Keratinocyte (primary cell): ENCODE measurements at regions not wholly inside any gene's neighbourhood (a gene's known extent, or its start where the extent isn't known, plus 50 kb on each side); places are given as distances from the start of the nearest gene placed in this dataset.

Source experiments
- DNase-seq: peaks from one replicate; pipeline ENCODE4 v3.0.0-alpha.2; 2011; ENCODE audit warnings: low read depth, missing footprints, low spot score
- FAIRE-seq: peaks from 2 replicates; lab custom pipeline; 2011; peaks lifted over from hg19 to GRCh38; lab: Jason Lieb, UNC
- H2AFZ ChIP-seq: 2 replicates; pipeline ENCODE4 v1.6.0; 2012; ENCODE audit warnings: low read length, control low read depth, inconsistent platforms; ENCODE audit not compliant: control insufficient read depth
- H3K27ac ChIP-seq: 2 replicates; pipeline ENCODE4 v1.5.1; 2011; ENCODE audit warnings: low read length; ENCODE audit not compliant: control insufficient read depth, insufficient read depth
- H3K27me3 ChIP-seq: 3 replicates; pipeline ENCODE4 v1.6.0; 2011; ENCODE audit warnings: low read length; ENCODE audit not compliant: control insufficient read depth, insufficient read depth; ENCODE audit errors: extremely low read depth
- H3K36me3 ChIP-seq, 2 experiments: 2 replicates in 1 of 2; 3 replicates in 1 of 2; pipeline ENCODE4 v1.5.1; 2011; ENCODE audit warnings: low read length in 2 of 2, mild to moderate bottlenecking in 1 of 2; ENCODE audit not compliant: control insufficient read depth in 2 of 2, insufficient read depth in 2 of 2; ENCODE audit errors: extremely low read depth in 1 of 2
- H3K4me1 ChIP-seq: 3 replicates; pipeline ENCODE4 v1.5.1; 2011; ENCODE audit warnings: low read length; ENCODE audit not compliant: control insufficient read depth, insufficient read depth; ENCODE audit errors: extremely low read depth
- H3K4me2 ChIP-seq: 3 replicates; pipeline ENCODE4 v1.6.0; 2011; ENCODE audit warnings: low read depth, low read length; ENCODE audit not compliant: control insufficient read depth, insufficient read depth; ENCODE audit errors: extremely low read depth
- H3K4me3 ChIP-seq, 3 experiments: fragments of 200-600 bp in 1 of 3; sonication (generic) in 1 of 3; 2 replicates in 2 of 3; 3 replicates in 1 of 3; pipeline ENCODE4 v1.5.1; 2011 to 2016; ENCODE audit warnings: low read length in 3 of 3, mild to moderate bottlenecking in 3 of 3, control low read depth in 2 of 3, inconsistent platforms in 1 of 3, low read depth in 1 of 3, mixed read lengths in 1 of 3, mixed run types in 1 of 3, moderate library complexity in 1 of 3; ENCODE audit not compliant: control insufficient read depth in 2 of 3, insufficient read depth in 2 of 3; ENCODE audit errors: extremely low read depth in 1 of 3
- H3K79me2 ChIP-seq: 2 replicates; pipeline ENCODE4 v1.6.0; 2012; ENCODE audit warnings: low read length; ENCODE audit not compliant: control insufficient read depth, insufficient read depth
- H3K9ac ChIP-seq: 3 replicates; pipeline ENCODE4 v1.6.0; 2011; ENCODE audit warnings: low read length; ENCODE audit not compliant: control insufficient read depth, insufficient read depth; ENCODE audit errors: extremely low read depth
- H3K9me1 ChIP-seq: 3 replicates; pipeline ENCODE4 v1.6.0; 2011; ENCODE audit warnings: low read length; ENCODE audit not compliant: control insufficient read depth, insufficient read depth; ENCODE audit errors: extremely low read depth
- H3K9me3 ChIP-seq: 2 replicates; pipeline ENCODE4 v1.5.1; 2012; ENCODE audit warnings: low read depth, low read length; ENCODE audit not compliant: control insufficient read depth
- H4K20me1 ChIP-seq: 3 replicates; pipeline ENCODE4 v1.6.0; 2011; ENCODE audit warnings: low read length; ENCODE audit not compliant: control insufficient read depth, insufficient read depth; ENCODE audit errors: extremely low read depth
- EZH2 ChIP-seq: IDR thresholded peaks from one replicate; pipeline ENCODE4 v1.6.1; 2012; ENCODE audit warnings: inconsistent platforms, mild to moderate bottlenecking, low read length, moderate library complexity
- dilution Hi-C: fragments of 300-500 bp; cut with MboI; formaldehyde crosslinking; loops from one replicate; pipeline ENCODE4 v1.7.0; 2020; ENCODE audit warnings: low sequenced_read_pairs; ENCODE audit not compliant: extremely low pct_ligation_motif_present
- TF ChIP-seq, protein P1 (sequence below), 3 experiments: IDR thresholded peaks in 1 of 3; conservative IDR thresholded peaks in 1 of 3; optimal IDR thresholded peaks in 1 of 3; 2 replicates in 2 of 3; 3 replicates in 1 of 3; pipeline versions ENCODE3 to v1.5.1; 2011; ENCODE audit warnings: low read length in 3 of 3, mild to moderate bottlenecking in 3 of 3, moderate library complexity in 2 of 3, control low read depth in 1 of 3, inconsistent platforms in 1 of 3; ENCODE audit not compliant: insufficient read depth in 2 of 3; ENCODE audit errors: extremely low read depth in 1 of 3

DNA sequence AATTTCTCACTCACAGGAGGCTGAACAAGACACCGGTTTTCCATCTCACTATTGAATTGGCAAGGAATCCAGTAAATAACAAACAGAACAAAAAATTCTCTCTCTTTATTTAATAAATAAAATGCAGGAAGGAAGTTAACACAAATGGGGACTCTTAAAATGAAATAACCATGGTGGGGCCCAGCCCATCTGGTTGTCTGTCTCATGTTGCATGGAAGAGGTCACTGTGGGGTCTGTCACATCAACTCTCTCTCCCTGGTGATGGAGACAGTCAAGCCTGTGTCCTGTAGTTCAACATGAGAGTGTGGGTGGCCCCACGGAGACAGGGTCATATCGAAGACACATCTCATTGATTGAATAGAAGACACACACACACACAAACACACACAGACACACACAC is 297.7 kb downstream of the IRX2 start:
- no peak overlapping the region for H3K4me3 ChIP-seq
- H3K9me1 ChIP-seq = no peaks in the 10 kb centered on the region
- no peak overlapping the region for H3K27ac ChIP-seq
- no peak for DNase-seq
- H3K4me2 ChIP-seq = no peak overlapping the region
- no peaks in the 10 kb centered on the region for H4K20me1 ChIP-seq
- no peaks in the 10 kb centered on the region for H3K79me2 ChIP-seq
- TF ChIP-seq, protein P1, sequence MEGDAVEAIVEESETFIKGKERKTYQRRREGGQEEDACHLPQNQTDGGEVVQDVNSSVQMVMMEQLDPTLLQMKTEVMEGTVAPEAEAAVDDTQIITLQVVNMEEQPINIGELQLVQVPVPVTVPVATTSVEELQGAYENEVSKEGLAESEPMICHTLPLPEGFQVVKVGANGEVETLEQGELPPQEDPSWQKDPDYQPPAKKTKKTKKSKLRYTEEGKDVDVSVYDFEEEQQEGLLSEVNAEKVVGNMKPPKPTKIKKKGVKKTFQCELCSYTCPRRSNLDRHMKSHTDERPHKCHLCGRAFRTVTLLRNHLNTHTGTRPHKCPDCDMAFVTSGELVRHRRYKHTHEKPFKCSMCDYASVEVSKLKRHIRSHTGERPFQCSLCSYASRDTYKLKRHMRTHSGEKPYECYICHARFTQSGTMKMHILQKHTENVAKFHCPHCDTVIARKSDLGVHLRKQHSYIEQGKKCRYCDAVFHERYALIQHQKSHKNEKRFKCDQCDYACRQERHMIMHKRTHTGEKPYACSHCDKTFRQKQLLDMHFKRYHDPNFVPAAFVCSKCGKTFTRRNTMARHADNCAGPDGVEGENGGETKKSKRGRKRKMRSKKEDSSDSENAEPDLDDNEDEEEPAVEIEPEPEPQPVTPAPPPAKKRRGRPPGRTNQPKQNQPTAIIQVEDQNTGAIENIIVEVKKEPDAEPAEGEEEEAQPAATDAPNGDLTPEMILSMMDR (optimal IDR thresholded peaks at IDR 0.05 in 1 of 3, IDR thresholded peaks at IDR 0.05 in 1 of 3, conservative IDR thresholded peaks at IDR 0.05 in 1 of 3; ENCODE audit: extremely low read depth in 1 of 3, insufficient read depth in 2 of 3, low read length in 3 of 3) = no peak
- no peak for TF ChIP-seq EZH2
- FAIRE-seq = no peak
- no peaks in the 10 kb centered on the region for H3K36me3 ChIP-seq
- no peaks in the 10 kb centered on the region for H3K27me3 ChIP-seq
- no peak overlapping the region for H3K9ac ChIP-seq
- dilution Hi-C loops = no loop called here
- H3K4me1 ChIP-seq = no peaks in the 10 kb centered on the region
- no peak overlapping the region for H2AFZ ChIP-seq
- peaks cover 4% of the 10 kb centered on the region for H3K9me3 ChIP-seq

DNA sequence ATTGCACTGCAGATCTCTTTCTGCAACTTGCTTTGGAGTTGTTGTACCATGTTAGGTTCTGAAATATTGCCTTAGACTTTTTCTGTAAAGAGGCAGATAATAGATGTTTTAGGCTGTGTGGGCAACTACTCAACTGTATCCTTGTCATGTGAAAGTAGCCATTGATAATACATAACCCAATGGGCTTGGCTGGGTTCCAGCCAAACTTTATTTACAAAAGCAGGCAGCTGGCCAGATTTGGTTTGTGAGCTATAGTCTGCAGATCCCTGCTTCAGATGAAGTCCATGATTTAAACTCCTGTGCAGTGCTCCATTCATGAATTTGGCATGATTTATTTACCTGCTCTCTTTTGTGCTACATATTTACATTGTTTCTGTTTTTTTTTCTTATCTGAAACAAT is 300.4 kb downstream of the IRX2 start:
- Histone ChIP-seq H3K4me3 (no peak overlapping the region), H3K36me3 (no peaks in the 10 kb centered on the region), H3K9ac (no peak overlapping the region), H3K79me2 (no peaks in the 10 kb centered on the region), H3K27me3 (no peaks in the 10 kb centered on the region), H4K20me1 (no peaks in the 10 kb centered on the region), H2AFZ (no peak overlapping the region), H3K4me1 (no peaks in the 10 kb centered on the region), H3K9me1 (no peaks in the 10 kb centered on the region), H3K9me3 (peaks cover 4% of the 10 kb centered on the region), H3K27ac (no peak overlapping the region), H3K4me2 (no peak overlapping the region)
- FAIRE-seq (no peak), DNase-seq (no peak)
- dilution Hi-C loops = no loop called here
- TF ChIP-seq EZH2 = no peak
- TF ChIP-seq, protein P1 (optimal IDR thresholded peaks at IDR 0.05 in 1 of 3, IDR thresholded peaks at IDR 0.05 in 1 of 3, conservative IDR thresholded peaks at IDR 0.05 in 1 of 3; ENCODE audit: extremely low read depth in 1 of 3, insufficient read depth in 2 of 3, low read length in 3 of 3) = no peak
